B cell (primary cell): ENCODE measurements at regions not wholly inside any gene's neighbourhood (a gene's known extent, or its start where the extent isn't known, plus 50 kb on each side); places are given as distances from the start of the nearest gene placed in this dataset.

ENCODE experiments used
- ATAC-seq: fragments of 200-7000 bp; cut with Tn5 transposase; one replicate; pipeline ENCODE4 v1.10.0; 2021; ENCODE audit warnings: low read depth, mild to moderate bottlenecking, moderate number of reproducible peaks, moderate library complexity
- CTCF ChIA-PET: fragments of 350-600 bp; sonication (Branson Sonifier 250); formaldehyde crosslinking; loops from one replicate; lab custom pipeline; 2021; ENCODE audit warnings: antibody characterized with exemption, inconsistent platforms; lab: Charles Lee
- POLR2A ChIA-PET: fragments of 350-600 bp; sonication (Branson Sonifier 250); formaldehyde crosslinking; loops from one replicate; lab custom pipeline; 2021; ENCODE audit warnings: antibody characterized with exemption; lab: Charles Lee
- DNase-seq: peaks from one replicate; pipeline ENCODE4 v3.0.0; 2013
- H2AFZ ChIP-seq: 2 replicates; pipeline ENCODE4 v1.6.1; 2012; ENCODE audit warnings: mild to moderate bottlenecking, low read depth, low read length; ENCODE audit not compliant: insufficient read depth, poor library complexity, severe bottlenecking
- H3K27ac ChIP-seq, 2 donors: 1 replicate in 1 of 2; 2 replicates in 1 of 2; pipeline ENCODE4 v1.5.1; 2012 to 2013; ENCODE audit warnings: low read length in 2 of 2, mild to moderate bottlenecking in 2 of 2, moderate library complexity in 1 of 2
- H3K27me3 ChIP-seq, 4 experiments: fragments of 200-600 bp in 1 of 4; sonication (generic) in 1 of 4; replicated peaks in 1 of 4; 1 replicate in 2 of 4; 2 replicates in 2 of 4; pipeline versions ENCODE4 v1.6.1 to v1.7.0; 2013 to 2016; ENCODE audit warnings: low read length in 3 of 4, mild to moderate bottlenecking in 2 of 4, mixed read lengths in 1 of 4, moderate library complexity in 1 of 4; ENCODE audit not compliant: insufficient read depth in 4 of 4, control insufficient read depth in 3 of 4; ENCODE audit errors: control extremely low read depth in 1 of 4
- H3K36me3 ChIP-seq, 2 experiments: replicated peaks in 1 of 2; 1 replicate in 1 of 2; 2 replicates in 1 of 2; pipeline versions ENCODE4 v1.6.1 to v1.7.1; 2013; ENCODE audit warnings: low read length in 1 of 2; ENCODE audit not compliant: insufficient read depth in 2 of 2, control insufficient read depth in 1 of 2; ENCODE audit errors: control extremely low read depth in 1 of 2, extremely low read depth in 1 of 2
- H3K4me1 ChIP-seq, 2 donors: fragments of 200-600 bp in 1 of 2; sonication (generic) in 1 of 2; 1 replicate in 1 of 2; 2 replicates in 1 of 2; pipeline versions ENCODE4 v1.5.1 to v1.6.1; 2013 to 2017; ENCODE audit warnings: low read length in 2 of 2; ENCODE audit not compliant: control insufficient read depth in 2 of 2, insufficient read depth in 2 of 2
- H3K4me2 ChIP-seq: replicated peaks from 2 replicates; pipeline ENCODE3; 2012; ENCODE audit warnings: mild to moderate bottlenecking, low read depth, low read length; ENCODE audit not compliant: poor library complexity, severe bottlenecking
- H3K4me3 ChIP-seq, 5 experiments: fragments of 200-600 bp in 1 of 5; sonication (generic) in 1 of 5; 1 replicate in 3 of 5; 2 replicates in 2 of 5; pipeline versions ENCODE4 v1.5.1 to v1.7.0; 2011 to 2016; ENCODE audit warnings: low read length in 4 of 5, mild to moderate bottlenecking in 4 of 5, low read depth in 2 of 5, control low read depth in 1 of 5, moderate library complexity in 1 of 5; ENCODE audit not compliant: insufficient read depth in 1 of 5; ENCODE audit errors: control extremely low read depth in 1 of 5, extremely low read depth in 1 of 5
- H3K79me2 ChIP-seq: fragments of 200-600 bp; sonication (generic); one replicate; pipeline ENCODE4 v1.6.0; 2016; ENCODE audit warnings: low read length; ENCODE audit not compliant: control insufficient read depth, insufficient read depth
- H3K9ac ChIP-seq: fragments of 200-600 bp; sonication (generic); 2 replicates; pipeline ENCODE4 v1.6.1; 2017; ENCODE audit warnings: mild to moderate bottlenecking, low read length, moderate library complexity
- H3K9me3 ChIP-seq, 3 donors: one replicate each; pipeline versions ENCODE4 v1.6.1 to v1.7.1; 2013; ENCODE audit warnings: low read length in 2 of 3; ENCODE audit not compliant: control insufficient read depth in 2 of 3, insufficient read depth in 1 of 3; ENCODE audit errors: control extremely low read depth in 1 of 3
- H4K20me1 ChIP-seq: 2 replicates; pipeline ENCODE4 v1.6.0; 2012; ENCODE audit warnings: mild to moderate bottlenecking, low read length; ENCODE audit not compliant: insufficient read depth, control insufficient read depth, poor library complexity, severe bottlenecking
- H3K27ac Mint-ChIP-seq: one replicate; pipeline ENCODE4 v1.8.0; 2021; ENCODE audit warnings: mixed read lengths
- H3K27me3 Mint-ChIP-seq: one replicate; pipeline ENCODE4 v1.8.0; 2021; ENCODE audit warnings: mixed read lengths
- H3K4me1 Mint-ChIP-seq: one replicate; pipeline ENCODE4 v1.8.0; 2021; ENCODE audit warnings: mixed read lengths
- H3K4me3 Mint-ChIP-seq: one replicate; pipeline ENCODE4 v1.8.0; 2021; ENCODE audit warnings: mixed read lengths
- H3K9me3 Mint-ChIP-seq: one replicate; pipeline ENCODE4 v1.8.0; 2022; ENCODE audit warnings: mixed read lengths; ENCODE audit not compliant: insufficient read depth
- EZH2 ChIP-seq: IDR thresholded peaks from 2 replicates; pipeline ENCODE4 v1.6.1; 2012; ENCODE audit warnings: borderline replicate concordance, low read depth, mild to moderate bottlenecking, moderate library complexity, low read length; ENCODE audit not compliant: insufficient read depth, poor library complexity, severe bottlenecking
- WGBS: methylation state at CpG from one replicate; pipeline ENCODE4 v1.1.5; 2013; ENCODE audit warnings: missing lambda C conversion rate; ENCODE audit not compliant: insufficient coverage; 5-methylcytosine and 5-hydroxymethylcytosine counted together
- intact Hi-C: fragments of 100-400 bp; cut with micrococcal nuclease; formaldehyde crosslinking; loops from one replicate; pipeline ENCODE4 v1.10.0; 2022
- TF ChIP-seq, protein P1 (sequence below): fragments of 200-600 bp; IDR thresholded peaks from one replicate; pipeline ENCODE4 v1.8.0; 2022; ENCODE audit warnings: antibody characterized with exemption, mild to moderate bottlenecking

GRCh38 chr18:66995270-66995669 is 391.4 kb upstream of the CDH19 start:
- Mint-ChIP-seq H3K27ac (no peak overlapping the region), H3K9me3 (peaks cover 3% of the 10 kb centered on the region), H3K4me1 (no peaks in the 10 kb centered on the region), H3K27me3 (no peaks in the 10 kb centered on the region), H3K4me3 (no peak overlapping the region)
- Histone ChIP-seq H3K4me2 (no peak overlapping the region), H4K20me1 (no peaks in the 10 kb centered on the region), H2AFZ (no peak overlapping the region), H3K9ac (no peak overlapping the region), H3K27me3 (no peaks in the 10 kb centered on the region), H3K79me2 (no peaks in the 10 kb centered on the region), H3K36me3 (no peaks in the 10 kb centered on the region), H3K4me3 (no peak overlapping the region), H3K9me3 (peaks cover 0 to 7% (median 0%) of the 10 kb centered on the region in 3 donors), H3K27ac (no peak overlapping the region), H3K4me1 (no peaks in the 10 kb centered on the region)
- ChIA-PET CTCF (no interaction called here), POLR2A (no interaction called here)
- TF ChIP-seq EZH2 = no peak
- TF ChIP-seq, protein P1, sequence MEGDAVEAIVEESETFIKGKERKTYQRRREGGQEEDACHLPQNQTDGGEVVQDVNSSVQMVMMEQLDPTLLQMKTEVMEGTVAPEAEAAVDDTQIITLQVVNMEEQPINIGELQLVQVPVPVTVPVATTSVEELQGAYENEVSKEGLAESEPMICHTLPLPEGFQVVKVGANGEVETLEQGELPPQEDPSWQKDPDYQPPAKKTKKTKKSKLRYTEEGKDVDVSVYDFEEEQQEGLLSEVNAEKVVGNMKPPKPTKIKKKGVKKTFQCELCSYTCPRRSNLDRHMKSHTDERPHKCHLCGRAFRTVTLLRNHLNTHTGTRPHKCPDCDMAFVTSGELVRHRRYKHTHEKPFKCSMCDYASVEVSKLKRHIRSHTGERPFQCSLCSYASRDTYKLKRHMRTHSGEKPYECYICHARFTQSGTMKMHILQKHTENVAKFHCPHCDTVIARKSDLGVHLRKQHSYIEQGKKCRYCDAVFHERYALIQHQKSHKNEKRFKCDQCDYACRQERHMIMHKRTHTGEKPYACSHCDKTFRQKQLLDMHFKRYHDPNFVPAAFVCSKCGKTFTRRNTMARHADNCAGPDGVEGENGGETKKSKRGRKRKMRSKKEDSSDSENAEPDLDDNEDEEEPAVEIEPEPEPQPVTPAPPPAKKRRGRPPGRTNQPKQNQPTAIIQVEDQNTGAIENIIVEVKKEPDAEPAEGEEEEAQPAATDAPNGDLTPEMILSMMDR = no peak
- WGBS = no CpG with 5 or more reads among the region's 2 CpGs
- ATAC-seq (no peak), DNase-seq (no peak)
- intact Hi-C loops = no loop called here

DNA sequence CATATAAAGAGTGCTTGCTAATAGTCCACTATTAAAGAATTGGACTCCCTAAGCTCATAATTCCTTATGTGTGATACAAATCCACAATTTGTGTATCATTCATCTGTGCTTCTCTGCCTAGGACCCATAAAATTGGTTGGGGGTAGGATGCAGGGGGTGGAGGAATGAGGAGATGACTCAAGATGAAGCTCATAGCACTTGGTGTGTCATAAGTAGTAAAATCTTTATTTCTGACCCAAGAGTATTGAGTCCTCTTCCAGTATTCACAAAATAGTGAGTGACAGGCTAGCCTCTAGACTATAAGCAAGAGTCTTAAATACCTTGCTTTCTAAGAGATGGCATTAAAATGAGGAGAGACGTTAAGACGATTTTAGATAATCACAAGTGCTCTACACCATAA is 390.9 kb upstream of the CDH19 start:
- no peaks in the 10 kb centered on the region for H3K27me3 Mint-ChIP-seq
- no peaks in the 10 kb centered on the region for H3K4me1 ChIP-seq
- no peaks in the 10 kb centered on the region for H3K27me3 ChIP-seq
- peaks cover 0 to 7% (median 0%) of the 10 kb centered on the region in 3 donors for H3K9me3 ChIP-seq
- H3K9ac ChIP-seq = no peak overlapping the region
- no peak for TF ChIP-seq EZH2
- TF ChIP-seq, protein P1 = no peak
- H3K4me3 Mint-ChIP-seq = no peak overlapping the region
- POLR2A ChIA-PET = no interaction called here
- intact Hi-C loops = no loop called here
- peaks cover 3% of the 10 kb centered on the region for H3K9me3 Mint-ChIP-seq
- H3K27ac ChIP-seq = no peak overlapping the region
- H3K36me3 ChIP-seq = no peaks in the 10 kb centered on the region
- DNase-seq = no peak
- H3K27ac Mint-ChIP-seq = no peak overlapping the region
- CTCF ChIA-PET = no interaction called here
- H3K79me2 ChIP-seq = no peaks in the 10 kb centered on the region
- H2AFZ ChIP-seq = no peak overlapping the region
- no peak overlapping the region for H3K4me2 ChIP-seq
- no peak overlapping the region for H3K4me3 ChIP-seq
- no peaks in the 10 kb centered on the region for H4K20me1 ChIP-seq
- no CpG with 5 or more reads among the region's 2 CpGs for WGBS
- H3K4me1 Mint-ChIP-seq = no peaks in the 10 kb centered on the region
- no peak for ATAC-seq
